CD14-positive monocyte (primary cell): ENCODE measurements at regions not wholly inside any gene's neighbourhood (a gene's known extent, or its start where the extent isn't known, plus 50 kb on each side); places are given as distances from the start of the nearest gene placed in this dataset.
A peak's percentile ranks its signal among the peaks of the same experiment; 100 is the strongest.

Source experiments
- DNase-seq, 3 donors: peaks; one replicate each; pipeline ENCODE4 v3.0.0-alpha.2; 2011 to 2022
- H2AFZ ChIP-seq: 2 replicates; pipeline ENCODE4 v1.6.0; 2012; ENCODE audit warnings: mild to moderate bottlenecking, low read depth, low read length, inconsistent platforms; ENCODE audit not compliant: insufficient read depth, poor library complexity, severe bottlenecking
- H3K27ac ChIP-seq, 2 donors: 1 replicate in 1 of 2; 2 replicates in 1 of 2; pipeline ENCODE4 v1.5.1; 2012 to 2013; ENCODE audit warnings: low read length in 2 of 2, control low read depth in 1 of 2, inconsistent platforms in 1 of 2, low read depth in 1 of 2, mild to moderate bottlenecking in 1 of 2
- H3K27me3 ChIP-seq, 2 donors: one replicate each; pipeline versions ENCODE4 v1.6.0 to v1.6.1; 2011 to 2013; ENCODE audit warnings: low read length in 2 of 2; ENCODE audit not compliant: control insufficient read depth in 2 of 2, insufficient read depth in 2 of 2
- H3K36me3 ChIP-seq, 2 donors: replicated peaks in 1 of 2; 1 replicate in 1 of 2; 2 replicates in 1 of 2; pipeline versions ENCODE4 v1.5.1 to v1.6.1; 2012 to 2013; ENCODE audit warnings: low read length in 2 of 2, control low read depth in 1 of 2, inconsistent platforms in 1 of 2, mild to moderate bottlenecking in 1 of 2; ENCODE audit not compliant: insufficient read depth in 2 of 2, control insufficient read depth in 1 of 2
- H3K4me1 ChIP-seq, 2 donors: 1 replicate in 1 of 2; 2 replicates in 1 of 2; pipeline versions ENCODE4 v1.5.1 to v1.6.1; 2012 to 2013; ENCODE audit warnings: low read length in 2 of 2, control low read depth in 1 of 2, inconsistent platforms in 1 of 2, mild to moderate bottlenecking in 1 of 2, moderate library complexity in 1 of 2; ENCODE audit not compliant: insufficient read depth in 2 of 2, control insufficient read depth in 1 of 2
- H3K4me2 ChIP-seq: replicated peaks from 2 replicates; pipeline ENCODE3; 2012; ENCODE audit warnings: low read length, moderate library complexity, mild to moderate bottlenecking; ENCODE audit not compliant: poor library complexity, severe bottlenecking; ENCODE audit errors: extremely low read depth
- H3K4me3 ChIP-seq, 3 experiments: fragments of 200-600 bp in 1 of 3; sonication (generic) in 1 of 3; replicated peaks in 1 of 3; 1 replicate in 2 of 3; 2 replicates in 1 of 3; pipeline ENCODE4 v1.5.1; 2011 to 2013; ENCODE audit warnings: low read length in 3 of 3, mild to moderate bottlenecking in 3 of 3, control low read depth in 2 of 3, low read depth in 2 of 3, inconsistent platforms in 1 of 3, moderate library complexity in 1 of 3
- H3K79me2 ChIP-seq: 2 replicates; pipeline ENCODE4 v1.6.0; 2012; ENCODE audit warnings: mild to moderate bottlenecking, control low read depth, inconsistent platforms, low read length, moderate library complexity; ENCODE audit not compliant: insufficient read depth
- H3K9ac ChIP-seq: 2 replicates; pipeline ENCODE4 v1.6.0; 2017; ENCODE audit warnings: low read length, mild to moderate bottlenecking; ENCODE audit not compliant: insufficient read depth, poor library complexity, severe bottlenecking
- H3K9me3 ChIP-seq, 2 donors: replicated peaks in 1 of 2; 1 replicate in 1 of 2; 2 replicates in 1 of 2; pipeline versions ENCODE4 v1.5.1 to v1.6.1; 2012 to 2013; ENCODE audit warnings: low read length in 2 of 2, control low read depth in 1 of 2; ENCODE audit not compliant: control insufficient read depth in 1 of 2, insufficient read depth in 1 of 2
- H4K20me1 ChIP-seq: 2 replicates; pipeline ENCODE4 v1.6.0; 2012; ENCODE audit warnings: mild to moderate bottlenecking, low read length, control low read depth, moderate library complexity; ENCODE audit not compliant: insufficient read depth
- H3K27ac Mint-ChIP-seq, 7 donors: one replicate each; pipeline ENCODE4 v1.8.0; 2020; ENCODE audit warnings: mild to moderate bottlenecking in 7 of 7, mixed read lengths in 7 of 7, moderate library complexity in 6 of 7, inconsistent platforms in 2 of 7
- H3K27me3 Mint-ChIP-seq, 3 donors: one replicate each; pipeline ENCODE4 v1.8.0; 2021 to 2022; ENCODE audit warnings: low read depth in 3 of 3, mild to moderate bottlenecking in 3 of 3, mixed read lengths in 3 of 3, moderate library complexity in 3 of 3, inconsistent platforms in 1 of 3
- H3K36me3 Mint-ChIP-seq, 2 donors: one replicate each; pipeline ENCODE4 v1.8.0; 2020; ENCODE audit warnings: mixed read lengths in 2 of 2, inconsistent platforms in 1 of 2, mild to moderate bottlenecking in 1 of 2
- H3K4me1 Mint-ChIP-seq: one replicate; pipeline ENCODE4 v1.8.0; 2020; ENCODE audit warnings: mild to moderate bottlenecking, mixed read lengths
- H3K4me3 Mint-ChIP-seq, 2 donors: one replicate each; pipeline ENCODE4 v1.8.0; 2020; ENCODE audit warnings: mild to moderate bottlenecking in 2 of 2, mixed read lengths in 2 of 2, moderate library complexity in 1 of 2
- H3K9me3 Mint-ChIP-seq, 7 donors: one replicate each; pipeline ENCODE4 v1.8.0; 2020 to 2022; ENCODE audit warnings: mixed read lengths in 7 of 7, mild to moderate bottlenecking in 6 of 7, moderate library complexity in 6 of 7, inconsistent platforms in 2 of 7
- WGBS: methylation state at CpG from one replicate; pipeline ENCODE4 v1.1.5; 2013; ENCODE audit warnings: missing lambda C conversion rate; ENCODE audit not compliant: insufficient coverage; 5-methylcytosine and 5-hydroxymethylcytosine counted together
- intact Hi-C, 2 donors: fragments of 100-400 bp; cut with micrococcal nuclease; formaldehyde crosslinking; loops; one replicate each; pipeline versions ENCODE4 v1.15.0 to v1.15.1; 2023
- TF ChIP-seq, protein P1 (sequence below): fragments of 200-600 bp; IDR thresholded peaks from one replicate; pipeline ENCODE4 v1.8.0; 2022; ENCODE audit warnings: antibody characterized with exemption, mild to moderate bottlenecking

DNA sequence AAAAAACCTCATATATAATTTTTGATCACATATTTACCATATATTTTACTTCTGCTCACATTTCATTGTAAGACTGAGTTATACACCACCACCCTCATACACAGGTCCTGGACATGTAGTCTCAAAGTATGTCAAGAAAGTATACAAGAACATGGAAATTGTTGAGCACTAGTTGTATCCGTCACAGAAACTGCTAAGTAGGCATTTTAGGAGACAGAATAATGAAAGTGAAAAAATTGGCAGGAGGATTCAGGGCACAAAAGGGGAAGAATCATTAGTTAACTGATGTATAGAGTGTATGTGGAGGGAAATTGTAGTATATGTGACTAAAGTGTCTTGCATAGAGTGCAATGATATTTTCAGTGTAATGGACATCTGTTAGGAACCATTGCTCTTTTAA is 458.8 kb downstream of the TFAP2B start:
- H3K4me2 ChIP-seq = no peak overlapping the region
- peaks cover 0 to 12% (median 6%) of the 10 kb centered on the region in 7 donors for H3K9me3 Mint-ChIP-seq
- 33% methylated on average over 1 of the region's 1 CpG for WGBS

DNA sequence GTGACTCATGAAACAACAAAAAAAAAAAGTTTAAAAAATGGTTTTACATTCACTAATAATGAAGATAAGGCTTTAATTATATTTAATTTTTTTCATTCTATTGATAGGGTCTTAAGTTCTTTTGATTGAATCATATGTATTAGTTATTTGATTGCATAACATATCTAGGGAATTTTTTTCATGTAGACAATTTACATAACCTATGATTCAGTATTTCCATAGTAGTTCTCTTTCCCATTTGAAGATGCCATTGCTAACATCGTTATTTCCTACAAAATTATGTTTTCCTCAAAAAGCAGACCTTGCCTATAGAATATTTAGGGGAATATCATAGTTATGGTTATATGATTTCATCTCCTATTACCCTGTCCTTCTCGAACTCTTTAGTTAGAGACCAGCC is 463.4 kb downstream of the TFAP2B start:
- no peak overlapping the region for H3K27ac Mint-ChIP-seq
- peaks cover 0 to 12% (median 7%) of the 10 kb centered on the region in 7 donors for H3K9me3 Mint-ChIP-seq
- H3K4me3 Mint-ChIP-seq = no peak overlapping the region
- Histone ChIP-seq H3K9me3 (peaks cover 0 to 5% of the 10 kb centered on the region in 2 donors), H3K79me2 (no peaks in the 10 kb centered on the region), H3K27me3 (no peaks in the 10 kb centered on the region), H3K4me2 (no peak overlapping the region), H4K20me1 (no peaks in the 10 kb centered on the region), H2AFZ (no peak overlapping the region), H3K4me1 (peaks cover 7 to 26% of the 10 kb centered on the region in 2 donors), H3K9ac (no peak overlapping the region), H3K27ac (no peak overlapping the region), H3K4me3 (no peak overlapping the region), H3K36me3 (no peaks in the 10 kb centered on the region)
- H3K4me1 Mint-ChIP-seq = peaks cover 22% of the 10 kb centered on the region
- WGBS = no CpG with 5 or more reads among the region's 2 CpGs
- intact Hi-C loops = no loop called here
- TF ChIP-seq, protein P1, sequence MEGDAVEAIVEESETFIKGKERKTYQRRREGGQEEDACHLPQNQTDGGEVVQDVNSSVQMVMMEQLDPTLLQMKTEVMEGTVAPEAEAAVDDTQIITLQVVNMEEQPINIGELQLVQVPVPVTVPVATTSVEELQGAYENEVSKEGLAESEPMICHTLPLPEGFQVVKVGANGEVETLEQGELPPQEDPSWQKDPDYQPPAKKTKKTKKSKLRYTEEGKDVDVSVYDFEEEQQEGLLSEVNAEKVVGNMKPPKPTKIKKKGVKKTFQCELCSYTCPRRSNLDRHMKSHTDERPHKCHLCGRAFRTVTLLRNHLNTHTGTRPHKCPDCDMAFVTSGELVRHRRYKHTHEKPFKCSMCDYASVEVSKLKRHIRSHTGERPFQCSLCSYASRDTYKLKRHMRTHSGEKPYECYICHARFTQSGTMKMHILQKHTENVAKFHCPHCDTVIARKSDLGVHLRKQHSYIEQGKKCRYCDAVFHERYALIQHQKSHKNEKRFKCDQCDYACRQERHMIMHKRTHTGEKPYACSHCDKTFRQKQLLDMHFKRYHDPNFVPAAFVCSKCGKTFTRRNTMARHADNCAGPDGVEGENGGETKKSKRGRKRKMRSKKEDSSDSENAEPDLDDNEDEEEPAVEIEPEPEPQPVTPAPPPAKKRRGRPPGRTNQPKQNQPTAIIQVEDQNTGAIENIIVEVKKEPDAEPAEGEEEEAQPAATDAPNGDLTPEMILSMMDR = no peak
- no peak for DNase-seq
- no peaks in the 10 kb centered on the region for H3K36me3 Mint-ChIP-seq
- no peaks in the 10 kb centered on the region for H3K27me3 Mint-ChIP-seq

More for the DNA sequence above, 458.8 kb downstream of the TFAP2B start:
- no peak overlapping the region for H2AFZ ChIP-seq
- H3K36me3 Mint-ChIP-seq = no peaks in the 10 kb centered on the region
- H3K27me3 ChIP-seq = no peaks in the 10 kb centered on the region
- no peak for DNase-seq
- no peaks in the 10 kb centered on the region for H4K20me1 ChIP-seq
- H3K27me3 Mint-ChIP-seq = peaks cover 0 to 2% (median 0%) of the 10 kb centered on the region in 3 donors
- H3K4me1 ChIP-seq = peaks cover 31 to 46% of the 10 kb centered on the region in 2 donors
- H3K27ac ChIP-seq = no peak overlapping the region
- H3K9ac ChIP-seq = no peak overlapping the region
- peaks cover 0 to 5% of the 10 kb centered on the region in 2 donors for H3K9me3 ChIP-seq
- H3K27ac Mint-ChIP-seq = peak overlapping the region in 1 of 7 donors; percentile 54
- no peak overlapping the region for H3K4me3 Mint-ChIP-seq
- intact Hi-C loops = no loop called here
- no peaks in the 10 kb centered on the region for H3K36me3 ChIP-seq
- TF ChIP-seq, protein P1 = no peak
- H3K79me2 ChIP-seq = no peaks in the 10 kb centered on the region
- peaks cover 47% of the 10 kb centered on the region for H3K4me1 Mint-ChIP-seq
- H3K4me3 ChIP-seq = no peak overlapping the region
